Epithelial cell of prostate (primary cell): ENCODE measurements at regions not wholly inside any gene's neighbourhood (a gene's known extent, or its start where the extent isn't known, plus 50 kb on each side); places are given as distances from the start of the nearest gene placed in this dataset.

ENCODE experiments used
- DNase-seq: peaks from one replicate; pipeline ENCODE4 v3.0.0-alpha.2; 2011; ENCODE audit warnings: low read depth, low spot score
- H3K27ac ChIP-seq: fragments of 450-650 bp; 2 replicates; pipeline ENCODE4 v1.5.1; 2017; ENCODE audit warnings: mild to moderate bottlenecking

- no peak overlapping the region for H3K27ac ChIP-seq
- DNase-seq, result no peak
These were observed 448.9 kb downstream of the MED10 start for GRCh38 chr5:5929291-5930020.

- DNase-seq, result no peak
- H3K27ac ChIP-seq, result no peak overlapping the region
These were observed 453.2 kb downstream of the MED10 start for GRCh38 chr5:5925191-5925590.

DNA sequence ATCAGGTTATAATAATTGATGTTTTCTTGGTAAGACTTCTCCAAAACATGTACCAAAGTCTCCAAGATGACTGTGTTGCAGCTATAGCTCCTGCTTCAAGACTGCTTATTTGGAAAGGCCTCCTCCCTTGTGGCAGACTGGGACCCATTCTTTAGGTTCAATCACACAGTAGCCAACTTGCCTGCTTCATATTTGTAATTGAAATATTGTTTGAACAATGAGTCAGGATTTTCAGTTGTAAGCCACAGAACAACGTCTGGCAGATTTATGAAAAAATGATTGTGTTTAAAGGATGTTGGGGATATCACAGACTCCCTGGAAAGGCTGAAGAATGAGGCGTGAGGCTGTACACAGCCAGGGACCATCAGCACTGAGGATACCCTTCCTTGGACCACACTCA is 458.9 kb downstream of the MED10 start:
- H3K27ac ChIP-seq, result no peak overlapping the region
- DNase-seq, result no peak

- no peak for DNase-seq
- H3K27ac ChIP-seq, result no peak overlapping the region
These were observed 471.6 kb downstream of the MED10 start for GRCh38 chr5:5906778-5907177.

- DNase-seq, result no peak
- no peak overlapping the region for H3K27ac ChIP-seq
These were observed 473.2 kb downstream of the MED10 start for GRCh38 chr5:5905186-5905585.

- no peak overlapping the region for H3K27ac ChIP-seq
- no peak for DNase-seq
These were observed 474.2 kb downstream of the MED10 start for GRCh38 chr5:5904113-5904512.

DNA sequence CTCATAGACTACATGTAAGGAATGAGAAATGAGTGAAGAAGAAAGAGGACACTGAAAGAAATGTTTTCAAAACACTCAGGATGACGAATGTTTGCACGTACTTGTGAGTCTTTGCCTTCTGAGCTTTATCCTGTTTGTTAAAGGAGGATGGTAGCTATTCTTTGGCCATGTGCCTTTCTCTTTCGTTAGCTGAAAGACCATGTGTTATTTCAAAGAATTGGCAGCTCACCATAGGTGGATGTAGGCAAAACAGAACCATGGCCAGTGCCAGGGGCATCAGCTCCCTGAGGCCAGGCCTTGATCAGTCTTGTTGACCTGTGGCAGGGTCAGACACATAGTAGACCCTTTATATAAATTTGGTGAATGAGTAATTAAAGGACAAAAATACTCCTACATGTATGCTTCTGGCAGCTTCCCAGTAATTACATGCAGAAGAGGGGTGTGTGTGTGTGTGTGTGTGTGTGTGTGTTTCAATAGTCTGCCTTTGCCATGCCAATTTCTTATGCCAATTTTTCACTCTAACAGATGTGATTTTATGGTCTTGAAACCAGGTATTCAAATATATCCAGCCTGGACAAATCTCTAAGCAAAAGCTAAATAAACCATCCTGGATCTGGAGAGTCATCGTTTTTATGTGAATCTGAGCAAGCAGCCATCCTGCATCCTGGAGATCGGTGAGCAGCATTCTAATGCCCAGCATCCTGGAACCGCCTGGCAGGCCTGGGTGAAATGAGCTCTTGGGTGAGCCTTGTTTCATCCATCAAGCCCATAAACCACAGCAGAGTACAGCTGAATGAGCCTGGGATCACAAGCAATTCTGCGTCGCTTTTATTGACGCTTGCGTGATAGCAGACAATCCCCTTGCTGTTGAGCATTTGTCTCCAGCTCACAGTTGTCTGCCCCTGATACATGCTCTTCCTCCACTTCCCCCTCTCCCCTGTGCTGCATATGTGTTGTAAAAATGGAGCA is 475.4 kb downstream of the MED10 start:
- no peak overlapping the region for H3K27ac ChIP-seq
- DNase-seq, result no peak

- no peak for DNase-seq
- no peak overlapping the region for H3K27ac ChIP-seq
These were observed 477.9 kb downstream of the ICE1 start for GRCh38 chr5:5900350-5900749.

- no peak overlapping the region for H3K27ac ChIP-seq
- no peak for DNase-seq
These were observed 477.2 kb downstream of the ICE1 start for GRCh38 chr5:5899716-5900115.

GRCh38 chr5:5888284-5888683 is 465.8 kb downstream of the ICE1 start:
- H3K27ac ChIP-seq, result no peak overlapping the region
- no peak for DNase-seq

DNA sequence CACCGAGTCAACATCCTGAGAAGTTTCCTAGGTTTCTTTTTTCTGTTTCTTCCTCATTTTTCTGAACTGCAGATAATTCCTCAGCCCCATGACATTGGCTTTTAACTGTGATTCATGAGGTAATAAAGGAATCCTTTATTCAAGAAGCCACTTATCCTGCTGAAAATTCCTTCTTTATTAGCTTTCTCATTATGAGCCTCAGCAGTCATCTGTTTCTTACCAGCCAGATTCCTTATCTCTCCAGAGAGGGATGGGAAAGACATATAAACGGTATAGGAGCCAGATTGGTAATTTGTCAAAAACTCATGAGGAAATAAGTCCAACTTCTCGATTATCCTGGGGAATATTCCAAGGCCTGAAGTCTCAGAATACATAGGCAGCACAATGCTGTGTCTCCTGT is 465.4 kb downstream of the ICE1 start:
- DNase-seq, result no peak
- no peak overlapping the region for H3K27ac ChIP-seq

- no peak overlapping the region for H3K27ac ChIP-seq
- no peak for DNase-seq
These were observed 464.5 kb downstream of the ICE1 start for GRCh38 chr5:5886812-5887486.

DNA sequence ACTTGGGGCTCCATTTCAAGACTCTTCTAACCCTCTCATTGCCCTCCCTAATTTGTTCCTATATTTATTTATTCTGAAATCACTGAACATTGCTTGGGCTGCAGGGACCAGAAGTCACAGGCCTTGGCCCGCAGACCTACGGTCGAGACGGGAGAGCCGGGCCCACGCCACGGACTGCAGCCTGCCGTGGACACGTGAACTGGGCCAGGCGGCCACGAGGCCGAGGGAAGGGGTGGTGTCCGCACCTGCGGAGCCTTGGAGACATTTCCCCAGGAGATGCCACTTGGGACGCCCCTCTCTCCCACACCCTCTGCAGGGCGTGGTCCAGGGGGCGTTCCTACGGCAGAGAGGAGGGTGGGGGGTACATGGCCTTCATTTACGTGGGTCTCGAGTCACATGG is 463.9 kb downstream of the ICE1 start:
- H3K27ac ChIP-seq, result no peak overlapping the region
- DNase-seq, result no peak

GRCh38 chr5:5885782-5886181 is 463.3 kb downstream of the ICE1 start:
- H3K27ac ChIP-seq, result no peak overlapping the region
- no peak for DNase-seq

DNA sequence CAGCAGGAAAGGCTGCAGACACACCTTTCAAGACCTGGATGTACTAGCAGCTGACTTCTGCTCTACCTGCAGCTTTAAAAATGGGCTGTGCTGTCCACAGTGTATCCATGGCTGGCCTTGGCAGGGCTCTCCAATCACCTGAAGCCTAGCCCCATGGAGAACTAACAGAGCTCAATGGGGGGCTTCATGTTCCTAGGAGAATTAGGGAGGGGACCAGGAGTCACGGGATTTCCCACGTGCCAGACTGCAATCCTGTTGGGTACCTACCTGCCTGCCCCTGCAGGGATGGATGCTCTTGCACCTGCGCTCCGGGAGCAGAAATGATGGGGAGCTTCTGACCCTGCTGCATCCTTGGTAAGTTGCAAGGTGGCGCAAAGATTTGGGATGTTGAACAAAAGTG is 462.1 kb downstream of the ICE1 start:
- DNase-seq, result no peak
- no peak overlapping the region for H3K27ac ChIP-seq

GRCh38 chr5:5883562-5883961 is 461.1 kb downstream of the ICE1 start:
- no peak for DNase-seq
- no peak overlapping the region for H3K27ac ChIP-seq

- no peak overlapping the region for H3K27ac ChIP-seq
- DNase-seq, result no peak
These were observed 460.7 kb downstream of the ICE1 start for GRCh38 chr5:5883146-5883545.

GRCh38 chr5:5882706-5883105 is 460.2 kb downstream of the ICE1 start:
- no peak overlapping the region for H3K27ac ChIP-seq
- no peak for DNase-seq

DNA sequence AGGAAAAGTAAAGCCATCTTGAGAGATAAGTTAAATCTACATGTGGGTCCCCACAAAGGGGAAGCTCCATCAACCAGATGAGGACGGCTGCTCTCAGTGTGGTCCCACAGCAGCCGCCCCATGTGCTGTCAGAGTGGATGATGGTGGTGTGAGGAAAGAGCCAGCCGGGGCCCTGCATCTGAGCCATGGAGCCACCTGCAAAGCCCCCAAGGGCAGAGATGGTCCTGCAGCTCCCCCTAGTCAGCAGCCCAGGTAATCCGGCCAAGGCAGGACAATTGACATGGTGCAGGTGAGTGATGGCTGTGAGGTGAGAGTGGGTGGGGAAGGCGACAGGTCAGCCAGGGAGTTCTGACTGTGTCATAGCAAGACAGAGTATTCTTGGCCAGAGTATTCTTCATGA is 458.8 kb downstream of the ICE1 start:
- H3K27ac ChIP-seq, result no peak overlapping the region
- no peak for DNase-seq

DNA sequence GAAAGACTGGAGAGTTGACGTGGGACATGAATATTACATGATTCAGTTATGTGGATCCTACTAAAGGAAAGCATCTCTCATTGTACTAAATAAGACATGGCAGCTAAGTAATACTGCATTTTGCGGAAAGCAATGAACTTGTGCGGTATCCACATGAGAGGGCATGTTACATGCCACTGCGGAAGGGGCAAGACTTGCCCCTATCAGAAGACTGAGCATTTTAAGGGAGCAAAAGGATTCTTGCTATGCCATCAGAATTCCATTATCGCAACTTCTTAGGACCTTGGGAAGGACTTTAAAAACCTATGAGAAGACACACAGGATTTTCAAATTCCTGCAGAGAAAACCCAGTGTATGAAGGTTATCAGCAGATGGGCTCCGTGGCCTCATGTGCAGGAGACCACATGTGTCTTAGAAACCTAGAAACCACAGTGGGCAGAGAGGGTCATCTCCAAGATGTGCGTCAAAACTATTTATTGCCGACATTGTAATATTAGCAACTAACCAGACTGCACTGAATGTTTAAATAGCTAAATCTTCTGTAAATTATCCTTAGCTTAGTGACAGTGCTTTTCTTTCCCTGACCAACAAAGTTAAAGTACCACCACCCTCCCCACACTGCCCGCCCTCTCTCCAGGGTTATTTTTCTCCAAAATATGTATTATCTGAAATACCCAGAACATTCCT is 457.7 kb downstream of the ICE1 start:
- no peak for DNase-seq
- no peak overlapping the region for H3K27ac ChIP-seq
